Panc1 (cell line): ENCODE measurements at regions not wholly inside any gene's neighbourhood (a gene's known extent, or its start where the extent isn't known, plus 50 kb on each side); places are given as distances from the start of the nearest gene placed in this dataset.

ENCODE experiments used
- ATAC-seq: fragments of 200-7000 bp; cut with Tn5 transposase; 2 replicates; pipeline ENCODE4 v1.9.1; 2020; ENCODE audit warnings: mild to moderate bottlenecking, moderate library complexity
- BruUV-seq: library from RNA; stranded (reverse); fragments of 400-500 nt; replicated peaks from 2 replicates; lab custom pipeline; 2021; lab: Mats Ljungman, UMichigan
- CTCF ChIA-PET: fragments of 300-600 bp; sonication (Branson Sonifier 250); formaldehyde crosslinking; loops from one replicate; lab custom pipeline; 2022; ENCODE audit warnings: antibody characterized with exemption; lab: Charles Lee
- POLR2A ChIA-PET: fragments of 300-600 bp; sonication (Branson Sonifier 250); formaldehyde crosslinking; loops from one replicate; lab custom pipeline; 2022; ENCODE audit warnings: antibody characterized with exemption; lab: Charles Lee
- DNase-seq: peaks from one replicate; pipeline ENCODE4 v3.0.0-alpha.2; 2010; ENCODE audit warnings: low read depth, low spot score
- H3K27ac ChIP-seq: 2 replicates; pipeline ENCODE4 v1.5.1; 2011; ENCODE audit warnings: mild to moderate bottlenecking, low read length, inconsistent platforms
- H3K27me3 ChIP-seq: fragments of 200-500 bp; sonication (Bioruptor generic); 2 replicates; pipeline ENCODE4 v1.6.0; 2014; ENCODE audit warnings: low read length, inconsistent platforms; ENCODE audit not compliant: control insufficient read depth, insufficient read depth
- H3K36me3 ChIP-seq: fragments of 200-500 bp; sonication (Bioruptor generic); 2 replicates; pipeline ENCODE4 v1.5.1; 2014; ENCODE audit warnings: inconsistent platforms, mild to moderate bottlenecking, low read length, moderate library complexity; ENCODE audit not compliant: control insufficient read depth, insufficient read depth
- H3K4me1 ChIP-seq: 2 replicates; pipeline ENCODE4 v1.5.1; 2011; ENCODE audit warnings: inconsistent platforms, mild to moderate bottlenecking, low read length, moderate library complexity; ENCODE audit not compliant: control insufficient read depth, insufficient read depth
- H3K4me3 ChIP-seq, 2 experiments: 2 replicates each; pipeline ENCODE4 v1.5.1; 2011 to 2012; ENCODE audit warnings: low read depth in 2 of 2, low read length in 2 of 2, mild to moderate bottlenecking in 2 of 2, inconsistent platforms in 1 of 2, moderate library complexity in 1 of 2
- H3K9me3 ChIP-seq: fragments of 200-500 bp; sonication (Bioruptor generic); 2 replicates; pipeline ENCODE4 v1.5.1; 2014; ENCODE audit warnings: low read depth, mild to moderate bottlenecking, inconsistent platforms, low read length, moderate library complexity; ENCODE audit not compliant: control insufficient read depth, insufficient read depth
- CTCF ChIP-seq: fragments of 450-650 bp; IDR thresholded peaks from 2 replicates; pipeline ENCODE4 v1.5.1; 2017; ENCODE audit warnings: mild to moderate bottlenecking
- POLR2AphosphoS5 ChIP-seq: IDR thresholded peaks from 2 replicates; pipeline ENCODE4 v1.6.1; 2012; ENCODE audit warnings: mild to moderate bottlenecking, low read depth, low read length, moderate library complexity
- REST ChIP-seq, 2 experiments: IDR thresholded peaks; 2 replicates each; pipeline ENCODE4 v1.6.1; 2011 to 2012; ENCODE audit warnings: low read depth in 2 of 2, control low read depth in 1 of 2, low read length in 1 of 2, mild to moderate bottlenecking in 1 of 2, moderate library complexity in 1 of 2; ENCODE audit not compliant: insufficient read depth in 1 of 2
- SIN3A ChIP-seq: IDR thresholded peaks from 2 replicates; pipeline ENCODE4 v1.6.1; 2012; ENCODE audit warnings: low read depth, mild to moderate bottlenecking, low read length, moderate library complexity, borderline replicate concordance; ENCODE audit not compliant: insufficient read depth
- TCF7L2 ChIP-seq: IDR thresholded peaks from 2 replicates; pipeline ENCODE4 v1.6.1; 2011; ENCODE audit warnings: mild to moderate bottlenecking, low read depth, low read length, inconsistent platforms
- in situ Hi-C: cut with HindIII; loops from 2 replicates; pipeline ENCODE4 v1.10.0; 2016; ENCODE audit warnings: low sequenced_read_pairs, low pct_unique_long_range_greater_than_20kb
- intact Hi-C: fragments of 100-400 bp; cut with micrococcal nuclease; formaldehyde crosslinking; loops from one replicate; pipeline ENCODE4 v1.10.0; 2022; ENCODE audit not compliant: unreplicated experiment

- no peak for DNase-seq
- TF ChIP-seq TCF7L2 (no peak), SIN3A (no peak), CTCF (no peak), REST (IDR thresholded peaks at IDR 0.05; ENCODE audit: insufficient read depth in 1 of 2, low read depth in 2 of 2, low read length in 1 of 2) (no peak), POLR2AphosphoS5 (no peak)
- no peaks in the 10 kb centered on the region for H3K36me3 ChIP-seq
- no peak for ATAC-seq
- no peak overlapping the region for H3K27ac ChIP-seq
- no peak overlapping the region for H3K4me3 ChIP-seq
- in situ Hi-C loops (no loop called here), intact Hi-C loops (no loop called here)
- H3K4me1 ChIP-seq, result no peaks in the 10 kb centered on the region
- no peaks in the 10 kb centered on the region; the same call in 1 of the 2 replicates for H3K9me3 ChIP-seq
- ChIA-PET CTCF (no interaction called here), POLR2A (no interaction called here)
- H3K27me3 ChIP-seq, result no peaks in the 10 kb centered on the region
- no TSS peak for BruUV-seq
Observed at GRCh38 chr11:104645261-104646222, 252.7 kb downstream of the CASP12 start.

- H3K9me3 ChIP-seq, result no peaks in the 10 kb centered on the region; the same call in 1 of the 2 replicates
- CTCF ChIA-PET, result no interaction called here
- no peak overlapping the region for H3K27ac ChIP-seq
- no peak for DNase-seq
- BruUV-seq, result no TSS peak
- TF ChIP-seq CTCF (no peak), TCF7L2 (no peak)
- intact Hi-C loops (no loop called here), in situ Hi-C loops (no loop called here)
- no peak for ATAC-seq
- H3K4me1 ChIP-seq, result no peaks in the 10 kb centered on the region
- H3K36me3 ChIP-seq, result no peaks in the 10 kb centered on the region
- no peak overlapping the region for H3K4me3 ChIP-seq
- POLR2A ChIA-PET, result no interaction called here
- H3K27me3 ChIP-seq, result no peaks in the 10 kb centered on the region
Observed at GRCh38 chr11:104637662-104638170, 260.5 kb downstream of the CASP12 start.
